NCI-H146 treated with DMSO at 0.1 percent for 48 hours (cell line): ENCODE measurements at regions not wholly inside any gene's neighbourhood (a gene's known extent, or its start where the extent isn't known, plus 50 kb on each side); places are given as distances from the start of the nearest gene placed in this dataset.
"Not testable (repeated sequence)": the region's sequence is repeated elsewhere in the genome, so short reads cannot be mapped to it uniquely, and the experiment has no call there.

Experiments
- DNase-seq: peaks from one replicate; lab custom pipeline; 2025; ENCODE audit not compliant: unreplicated experiment; lab: John Stamatoyannopoulos, UW

- DNase-seq: no peak
Observed at GRCh38 chr16:86881118-86881510, 302.8 kb downstream of the FOXL1 start.

DNA sequence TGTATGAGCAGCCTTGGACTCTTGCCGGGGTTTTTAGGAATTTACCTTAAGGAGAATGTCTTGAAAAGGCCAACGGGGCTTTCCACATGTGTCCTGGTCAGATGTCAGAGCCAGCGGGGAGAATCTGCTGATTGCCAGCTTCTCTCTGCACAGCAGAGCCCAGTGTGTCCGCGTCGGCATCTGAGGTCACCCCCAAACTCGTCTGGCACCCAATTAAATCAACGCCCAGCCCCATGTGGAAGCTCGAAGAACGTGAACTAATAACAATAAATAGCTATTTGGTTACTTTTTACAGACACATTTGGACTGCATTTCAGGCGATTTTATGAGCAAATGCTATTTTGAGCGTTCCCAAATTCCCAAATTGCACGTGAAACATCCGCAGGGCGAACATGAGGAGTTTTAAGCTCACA lies 303.5 kb downstream of the FOXL1 start:
- no peak for DNase-seq

- no peak for DNase-seq
Observed at GRCh38 chr16:86882586-86883280, 304.4 kb downstream of the FOXL1 start.

DNA sequence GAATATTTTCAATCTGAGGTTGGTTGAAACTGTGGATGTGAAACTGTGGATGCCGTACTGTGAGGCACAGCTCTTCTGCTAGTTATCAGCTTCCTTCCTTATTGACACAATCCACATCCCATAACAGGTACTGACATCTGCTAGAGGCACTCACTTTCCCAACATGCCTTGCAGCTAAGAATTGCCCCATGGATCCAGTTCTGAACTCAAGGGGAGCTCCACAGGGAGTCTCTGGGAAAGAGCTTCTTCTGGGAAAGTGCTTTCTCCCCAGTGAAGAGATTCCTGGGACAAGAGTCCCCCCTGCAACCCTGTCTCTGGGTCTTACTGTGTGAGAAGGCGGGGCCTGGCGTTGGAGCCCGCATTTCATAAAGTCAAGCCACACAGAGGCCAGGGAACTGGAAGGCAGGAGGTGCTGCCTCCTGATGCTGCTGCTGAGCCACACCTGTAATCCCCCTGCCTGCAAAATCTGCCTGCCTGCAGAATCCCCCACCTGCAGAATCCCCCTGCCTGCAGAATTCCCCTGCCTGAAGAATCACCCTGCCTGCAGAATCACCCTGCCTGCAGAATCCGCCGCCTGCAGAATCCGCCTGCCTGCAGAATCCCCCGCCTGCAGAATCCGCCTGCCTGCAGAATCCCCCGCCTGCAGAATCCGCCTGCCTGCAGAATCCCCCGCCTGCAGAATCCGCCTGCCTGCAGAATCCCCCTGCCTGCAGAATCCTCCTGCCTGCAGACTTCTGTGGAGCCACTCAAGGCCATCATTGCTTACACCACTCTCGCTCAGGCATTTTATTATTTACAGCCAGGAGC lies 305.4 kb downstream of the FOXL1 start:
- no peak for DNase-seq

GRCh38 chr16:86884390-86884650 lies 306.0 kb downstream of the FOXL1 start:
- no peak for DNase-seq

GRCh38 chr16:86885139-86885538 lies 306.8 kb downstream of the FOXL1 start:
- DNase-seq: no peak

DNA sequence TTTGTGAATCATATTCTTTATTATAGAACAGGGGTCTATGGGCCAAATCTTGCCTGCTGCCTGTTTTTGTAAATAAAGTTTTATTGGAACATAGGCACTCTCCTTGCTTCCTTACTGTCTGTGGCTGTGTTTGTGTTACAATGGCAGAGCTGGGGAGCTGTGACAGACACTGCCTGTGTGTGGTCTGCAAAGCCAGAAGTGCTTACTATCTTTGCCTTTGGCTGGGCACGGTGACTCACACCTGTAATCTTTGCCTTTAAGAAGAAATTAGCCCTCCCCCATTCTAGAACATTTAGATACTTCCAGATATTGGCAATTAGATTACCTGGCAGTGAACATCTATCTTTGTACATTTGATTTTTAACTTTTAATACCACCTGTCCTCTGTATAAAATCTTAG lies 308.3 kb downstream of the FOXL1 start:
- DNase-seq: no peak

DNA sequence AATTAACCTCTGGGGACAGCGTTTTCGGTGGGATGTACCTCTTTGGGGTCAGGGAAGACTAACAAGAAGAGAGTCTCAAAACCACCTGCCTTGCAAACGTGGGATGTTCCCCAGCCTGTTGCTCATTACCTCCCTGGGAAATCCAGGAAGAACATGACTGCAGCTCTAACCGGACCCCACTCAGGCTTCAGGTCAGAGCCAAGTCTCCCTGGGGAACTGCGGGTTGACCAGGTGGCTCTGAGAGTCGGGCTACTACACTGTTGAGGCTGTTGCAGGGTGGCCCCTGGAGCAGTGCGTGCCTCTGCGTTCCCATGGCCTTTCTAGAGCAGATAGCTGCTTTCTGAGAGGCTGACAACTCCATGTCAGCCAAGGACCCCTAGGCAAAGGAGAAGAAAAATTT lies 309.1 kb downstream of the FOXL1 start:
- no peak for DNase-seq

GRCh38 chr16:86888231-86889053 lies 310.1 kb downstream of the FOXL1 start:
- DNase-seq: no peak

GRCh38 chr16:86889054-86889366 lies 310.7 kb downstream of the FOXL1 start:
- not testable (repeated sequence) for DNase-seq

DNA sequence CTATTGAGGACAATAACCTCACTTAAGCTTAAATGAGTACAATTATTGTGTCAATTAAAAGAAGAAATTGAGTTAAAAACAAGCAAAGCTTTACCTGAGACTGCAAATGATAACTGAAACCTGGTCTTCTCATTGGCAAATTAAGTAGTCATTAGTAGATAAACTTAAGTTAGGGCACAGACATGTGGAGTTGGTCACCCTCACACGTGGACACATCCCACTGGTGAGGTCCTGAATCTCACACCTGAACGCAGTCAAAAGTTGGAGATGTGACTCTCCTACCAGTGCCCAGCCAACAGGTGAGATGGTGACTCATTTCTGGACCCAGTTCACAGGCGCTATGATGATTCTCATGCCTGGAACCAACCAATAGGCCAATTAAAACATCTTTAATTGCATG lies 311.6 kb downstream of the FOXL1 start:
- no peak for DNase-seq

DNA sequence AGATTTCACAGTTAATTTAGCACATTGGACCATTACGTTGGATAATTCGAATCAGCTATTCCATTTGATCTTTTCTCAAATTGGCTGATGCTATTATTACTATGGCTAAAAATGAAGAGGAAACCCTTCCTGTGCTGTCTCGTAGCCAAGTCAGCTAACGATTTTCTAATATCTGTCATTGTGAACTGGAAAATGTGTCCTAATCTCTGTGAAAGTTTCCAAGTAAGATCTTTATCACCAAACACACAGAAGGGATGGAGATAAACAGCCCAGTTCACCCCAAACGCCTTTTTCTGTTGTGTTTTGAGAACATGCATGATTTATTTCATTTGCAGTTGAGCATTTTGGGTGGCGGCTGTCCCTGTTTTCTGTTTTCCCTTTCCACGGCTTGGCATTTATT lies 312.8 kb downstream of the FOXL1 start:
- no peak for DNase-seq

GRCh38 chr16:86891631-86892030 lies 313.3 kb downstream of the FOXL1 start:
- no peak for DNase-seq

DNA sequence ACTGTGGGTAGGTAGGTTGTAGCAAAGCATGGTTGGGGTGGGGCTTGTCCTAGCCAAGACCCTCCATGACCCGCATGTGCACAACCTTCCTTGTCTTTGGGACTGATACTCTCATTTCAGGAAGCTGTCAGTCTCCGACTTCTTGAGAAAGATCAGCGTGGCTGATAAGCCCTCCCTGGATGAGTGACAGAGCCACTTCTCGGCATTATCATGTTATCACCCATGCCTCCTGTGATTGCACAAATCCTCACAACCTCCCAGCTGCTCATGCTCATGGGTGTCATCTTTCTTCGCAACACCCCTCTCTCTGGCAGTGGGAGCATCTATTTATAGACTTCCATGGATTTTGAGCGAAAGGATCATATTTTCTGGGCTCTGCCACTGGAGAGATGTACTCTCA lies 314.2 kb downstream of the FOXL1 start:
- no peak for DNase-seq

DNA sequence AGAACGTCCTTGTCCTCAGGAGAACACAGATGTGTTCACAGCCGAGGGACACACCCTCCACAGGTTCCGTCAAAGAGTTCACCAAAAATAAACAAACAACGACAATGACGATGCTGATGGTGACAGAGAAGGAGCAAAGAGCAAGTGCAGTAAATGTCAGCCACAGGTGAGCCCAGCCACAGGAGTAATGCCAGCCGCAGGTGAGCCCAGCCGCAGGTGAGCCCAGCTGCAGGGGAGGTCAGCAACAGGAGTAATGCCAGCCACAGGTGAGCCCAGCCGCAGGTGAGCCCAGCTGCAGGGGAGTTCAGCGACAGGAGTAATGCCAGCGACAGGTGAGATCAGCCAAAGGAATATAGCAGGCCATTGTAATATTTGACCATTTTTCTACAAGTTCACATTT lies 315.2 kb downstream of the FOXL1 start:
- no peak for DNase-seq

GRCh38 chr16:86894029-86894567 lies 315.7 kb downstream of the FOXL1 start:
- DNase-seq: no peak

- DNase-seq: no peak
Observed at GRCh38 chr16:86894925-86895324, 316.6 kb downstream of the FOXL1 start.

DNA sequence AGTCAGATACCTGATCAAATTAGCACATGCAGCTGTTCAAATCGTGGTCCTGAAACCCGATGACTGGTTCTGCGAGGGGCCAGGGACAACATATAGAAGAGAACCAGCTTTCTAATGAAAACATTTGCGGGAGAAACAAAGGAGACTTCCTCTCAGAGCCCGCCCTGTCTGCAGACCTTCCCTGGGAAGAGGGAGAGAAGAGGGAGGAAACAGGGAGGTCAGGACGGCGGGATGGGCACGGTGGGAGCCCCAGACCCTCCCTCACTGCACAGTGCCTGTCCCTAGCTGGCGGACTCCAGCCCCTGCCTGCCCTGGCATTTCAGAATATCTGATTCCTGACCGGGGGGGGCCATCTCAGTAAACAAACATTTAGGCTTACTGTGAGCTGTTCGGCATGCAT lies 317.3 kb downstream of the FOXL1 start:
- no peak for DNase-seq

DNA sequence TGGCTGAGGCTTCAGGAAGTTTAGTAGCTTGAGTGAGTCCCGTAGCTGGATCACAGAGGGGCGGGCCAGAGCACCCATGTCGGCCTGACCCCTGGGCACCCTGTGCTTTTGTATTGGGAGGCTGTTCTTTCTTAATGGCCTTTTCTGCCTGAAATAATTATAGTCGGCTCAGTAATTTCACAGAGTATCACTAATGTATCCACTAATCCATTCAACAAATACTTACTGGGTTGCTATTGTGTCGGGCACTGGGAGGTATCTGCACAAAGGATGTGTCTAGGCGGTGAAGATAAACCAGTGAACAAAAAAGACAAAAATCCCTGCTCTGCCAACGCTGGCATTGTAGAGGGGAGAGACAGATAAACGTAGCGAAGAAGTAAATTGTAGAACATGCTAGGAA lies 318.6 kb downstream of the FOXL1 start:
- DNase-seq: no peak

GRCh38 chr16:86897486-86897885 lies 319.1 kb downstream of the FOXL1 start:
- DNase-seq: no peak

DNA sequence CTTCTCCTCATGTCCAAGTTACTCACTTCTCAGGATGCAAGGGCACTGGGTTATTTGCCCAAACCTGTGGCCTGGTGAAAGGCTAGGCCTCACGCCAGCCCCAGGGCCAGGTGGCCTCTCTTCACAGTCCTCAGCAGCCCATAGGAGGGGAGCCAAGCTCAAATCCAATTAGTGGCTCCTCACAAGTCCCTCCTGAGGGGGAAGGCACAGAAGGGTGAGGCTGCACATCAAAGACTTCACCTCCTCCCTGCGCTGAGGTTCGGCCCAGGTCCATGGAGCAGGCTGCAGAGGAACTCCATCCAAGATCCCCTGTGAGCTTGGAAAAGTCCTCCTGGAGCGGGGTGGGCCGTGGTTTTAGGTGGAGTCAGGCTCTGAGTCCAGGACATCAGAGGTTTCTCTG lies 320.0 kb downstream of the FOXL1 start:
- DNase-seq: no peak

GRCh38 chr16:86899151-86899550 lies 320.8 kb downstream of the FOXL1 start:
- no peak for DNase-seq
